ENCODE measurements at regions not wholly inside any gene's neighbourhood (a gene's known extent, or its start where the extent isn't known, plus 50 kb on each side); places are given as distances from the start of the nearest gene placed in this dataset.
"Not testable (repeated sequence)": the region's sequence is repeated elsewhere in the genome, so short reads cannot be mapped to it uniquely, and the experiment has no call there.

- DNase-seq (ENCODE audit: low read depth) = no peak
These were observed 935.9 kb upstream of the EPHA5 start for GRCh38 chr4:66606215-66606614.

DNA sequence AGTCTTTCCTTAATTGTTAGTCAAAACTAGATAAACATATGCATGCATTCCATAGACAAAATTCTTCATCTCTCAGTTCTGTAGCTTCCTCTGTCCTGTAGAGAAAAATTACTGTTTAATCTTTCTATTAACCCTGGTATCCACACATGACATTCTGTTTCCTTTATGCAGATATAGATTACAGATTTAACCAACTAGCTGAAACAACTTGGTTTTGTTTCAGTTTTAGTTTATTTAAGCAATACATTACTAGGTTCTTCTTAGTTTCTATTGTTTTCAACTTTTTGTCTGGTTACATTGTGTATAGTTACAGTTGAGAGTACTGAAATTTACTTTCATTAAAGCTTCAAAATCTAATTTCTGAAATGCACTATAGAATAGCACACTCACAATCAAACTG lies 933.9 kb upstream of the EPHA5 start:
- no peak for DNase-seq (ENCODE audit: low read depth)

DNA sequence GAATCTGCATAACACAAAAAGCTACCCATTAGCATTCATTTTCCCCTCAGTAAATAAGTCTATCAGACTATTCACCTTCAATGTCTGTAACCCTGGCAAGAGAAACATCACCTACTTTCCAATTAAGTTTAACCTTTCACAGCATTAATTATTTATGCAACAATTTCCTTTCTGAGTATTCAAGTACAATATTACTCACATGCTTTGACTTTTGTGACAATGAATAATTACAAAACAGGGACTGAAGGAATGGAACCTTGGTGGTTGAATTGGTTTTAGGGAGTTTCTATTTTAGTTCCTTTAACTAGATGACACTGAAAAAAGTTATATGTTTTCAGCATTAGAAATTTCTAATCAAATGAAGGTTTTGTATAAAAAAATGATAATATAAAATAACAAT lies 932.3 kb upstream of the EPHA5 start:
- DNase-seq (ENCODE audit: low read depth) = no peak

DNA sequence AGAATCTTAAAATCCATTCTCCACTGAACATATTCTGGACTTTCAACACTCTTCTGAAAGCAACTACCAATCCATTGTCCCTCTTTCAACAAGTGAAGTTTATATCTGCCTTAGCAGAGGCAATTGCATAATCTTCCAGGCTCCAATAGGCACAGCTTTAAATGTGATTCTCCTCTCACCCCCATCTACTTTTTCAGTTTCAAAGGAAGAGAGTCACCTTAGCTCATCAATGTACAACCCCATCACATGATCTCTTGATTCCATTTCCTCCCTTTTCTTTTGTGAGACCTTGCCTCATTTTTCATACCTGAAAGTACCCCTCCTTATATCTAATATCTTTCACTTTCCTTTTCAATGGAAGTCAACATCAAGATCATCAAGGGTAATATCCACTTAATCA lies 921.7 kb upstream of the EPHA5 start:
- DNase-seq (ENCODE audit: low read depth) = no peak

GRCh38 chr4:66590488-66591215 lies 920.4 kb upstream of the EPHA5 start:
- DNase-seq (ENCODE audit: low read depth) = no peak

DNA sequence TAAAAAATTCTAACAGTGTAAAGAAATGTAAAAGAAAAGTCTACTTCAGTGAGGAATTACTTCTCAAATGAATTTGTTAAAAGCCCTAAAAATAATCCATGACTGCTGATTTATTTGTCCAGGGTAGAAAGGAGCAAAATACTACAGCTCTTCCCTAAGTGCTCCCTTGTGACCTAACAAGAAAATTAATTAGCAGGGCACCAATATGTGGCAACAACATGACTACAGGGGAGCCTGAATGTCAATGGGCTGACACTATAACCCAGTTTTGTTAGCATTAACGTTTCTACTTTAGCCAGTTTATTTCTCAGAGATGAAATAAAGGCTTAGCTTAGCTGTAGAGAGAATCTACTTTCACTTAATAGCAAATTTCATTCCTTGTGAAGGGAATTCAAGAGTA lies 918.9 kb upstream of the EPHA5 start:
- DNase-seq (ENCODE audit: low read depth) = no peak

GRCh38 chr4:66585767-66586166 lies 915.5 kb upstream of the EPHA5 start:
- no peak for DNase-seq (ENCODE audit: low read depth)

DNA sequence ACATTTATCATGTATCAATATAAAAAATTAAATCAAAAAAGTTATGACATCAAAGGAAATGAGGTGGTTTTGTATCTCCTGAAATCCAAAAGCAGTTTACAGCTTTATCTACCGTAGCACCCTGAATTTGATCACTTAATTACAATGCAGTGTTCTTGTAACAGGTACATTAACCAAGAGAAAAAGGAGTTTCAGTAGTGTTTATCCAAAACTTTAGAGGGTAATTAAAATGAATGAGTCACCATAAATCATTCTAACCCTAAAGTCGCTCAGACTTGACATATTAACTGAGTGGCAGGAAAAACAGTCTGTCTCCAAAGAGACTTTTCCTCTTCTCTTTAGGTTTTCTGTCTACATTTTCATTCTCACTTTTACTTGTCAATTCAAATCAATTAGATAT lies 907.6 kb upstream of the EPHA5 start:
- no peak for DNase-seq (ENCODE audit: low read depth)

GRCh38 chr4:66575008-66575696 lies 904.9 kb upstream of the EPHA5 start:
- peak; percentile 97 for DNase-seq (ENCODE audit: low read depth)

DNA sequence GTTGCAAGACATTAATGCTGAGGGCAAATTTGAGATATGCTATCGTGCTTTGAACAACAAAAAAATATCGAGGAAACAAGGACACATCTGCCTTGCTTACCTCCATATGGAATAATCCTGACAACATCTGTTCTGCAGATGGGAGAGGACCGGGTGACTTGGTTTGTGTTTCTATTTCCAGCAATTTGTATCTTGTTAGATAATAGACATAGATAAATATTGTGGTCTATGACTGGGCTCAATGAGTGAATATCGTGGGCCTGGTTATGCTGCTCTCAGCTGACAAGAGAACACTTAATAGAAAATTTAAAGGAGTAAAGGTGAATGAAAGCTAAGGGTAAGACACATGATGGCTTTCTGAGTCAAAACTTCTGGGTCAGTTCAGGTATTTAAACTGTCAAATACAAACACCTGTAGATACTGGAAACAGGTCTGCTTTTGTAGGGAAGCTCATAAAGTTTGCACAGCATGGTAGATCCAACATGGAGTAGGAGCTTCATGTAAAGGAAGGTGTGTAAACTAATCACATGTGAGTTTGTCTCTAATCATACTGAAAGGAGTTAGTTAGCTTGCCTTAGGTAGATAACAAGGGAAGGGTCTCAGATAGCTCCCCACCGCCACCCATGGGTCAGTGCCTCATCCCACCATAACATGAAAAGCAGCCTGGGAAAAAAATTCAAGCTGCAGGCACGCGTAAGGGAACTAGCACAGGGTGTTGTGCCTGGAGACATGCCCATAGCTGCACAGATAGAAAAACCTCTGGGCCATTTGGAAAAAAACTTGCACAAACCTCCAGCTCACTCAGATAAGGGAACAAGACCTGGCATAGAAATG lies 904.1 kb upstream of the EPHA5 start:
- peak; percentile 96 for DNase-seq (ENCODE audit: low read depth)

GRCh38 chr4:66572949-66573348 lies 902.7 kb upstream of the EPHA5 start:
- DNase-seq (ENCODE audit: low read depth) = peak; percentile 91

GRCh38 chr4:66571145-66571695 lies 900.9 kb upstream of the EPHA5 start:
- no peak for DNase-seq (ENCODE audit: low read depth)

GRCh38 chr4:66569228-66569627 lies 898.9 kb upstream of the EPHA5 start:
- no peak for DNase-seq (ENCODE audit: low read depth)

- no peak for DNase-seq (ENCODE audit: low read depth)
These were observed 898.1 kb upstream of the EPHA5 start for GRCh38 chr4:66568431-66568830.

DNA sequence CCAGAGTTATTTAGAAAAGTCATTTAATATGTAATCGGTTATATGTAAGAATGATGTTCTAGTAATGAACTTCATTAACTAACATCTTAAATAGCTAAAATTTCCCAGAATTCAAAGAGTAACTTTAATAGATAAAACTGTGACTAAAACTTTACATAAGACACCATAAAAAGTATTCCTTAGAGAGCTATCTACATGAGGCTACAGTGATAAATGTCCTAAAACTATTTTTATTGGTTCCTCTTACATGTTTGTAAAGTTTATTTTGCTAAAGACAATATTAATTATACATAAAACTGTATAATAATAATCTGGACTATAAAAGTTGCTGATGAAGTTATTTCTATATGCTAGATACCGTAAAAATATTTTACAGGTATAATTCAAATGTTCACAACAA lies 897.7 kb upstream of the EPHA5 start:
- no peak for DNase-seq (ENCODE audit: low read depth)

- DNase-seq (ENCODE audit: low read depth) = no peak
These were observed 897.3 kb upstream of the EPHA5 start for GRCh38 chr4:66567551-66567950.

GRCh38 chr4:66565801-66566200 lies 895.5 kb upstream of the EPHA5 start:
- DNase-seq (ENCODE audit: low read depth) = no peak

- DNase-seq (ENCODE audit: low read depth) = peak; percentile 96
These were observed 894.8 kb upstream of the EPHA5 start for GRCh38 chr4:66564901-66565651.

DNA sequence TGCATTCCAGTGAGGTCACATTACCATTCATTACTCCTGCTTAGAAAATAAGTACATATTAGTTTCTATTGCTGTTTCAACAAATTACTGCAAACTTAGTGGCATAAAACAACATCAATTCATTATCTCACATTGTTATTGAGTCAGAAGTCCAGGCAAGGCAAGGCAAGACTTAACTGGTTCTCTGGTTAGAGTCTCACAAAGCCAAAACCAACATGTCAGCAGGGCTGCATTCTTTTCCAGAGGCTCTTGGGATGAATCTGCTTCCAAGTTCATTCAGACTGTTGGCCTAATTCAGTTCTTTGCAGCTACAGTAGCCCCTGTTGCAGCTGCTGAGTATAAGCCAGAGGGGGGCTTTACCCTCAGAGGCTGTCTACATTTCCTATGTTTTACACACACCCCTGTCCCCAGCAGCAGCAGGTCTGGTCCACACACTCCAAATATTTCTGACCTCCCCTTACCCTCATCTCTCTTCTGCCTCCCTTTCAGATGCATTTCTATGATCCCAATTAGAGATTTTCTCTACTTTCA lies 892.1 kb upstream of the EPHA5 start:
- DNase-seq (ENCODE audit: low read depth) = no peak

DNA sequence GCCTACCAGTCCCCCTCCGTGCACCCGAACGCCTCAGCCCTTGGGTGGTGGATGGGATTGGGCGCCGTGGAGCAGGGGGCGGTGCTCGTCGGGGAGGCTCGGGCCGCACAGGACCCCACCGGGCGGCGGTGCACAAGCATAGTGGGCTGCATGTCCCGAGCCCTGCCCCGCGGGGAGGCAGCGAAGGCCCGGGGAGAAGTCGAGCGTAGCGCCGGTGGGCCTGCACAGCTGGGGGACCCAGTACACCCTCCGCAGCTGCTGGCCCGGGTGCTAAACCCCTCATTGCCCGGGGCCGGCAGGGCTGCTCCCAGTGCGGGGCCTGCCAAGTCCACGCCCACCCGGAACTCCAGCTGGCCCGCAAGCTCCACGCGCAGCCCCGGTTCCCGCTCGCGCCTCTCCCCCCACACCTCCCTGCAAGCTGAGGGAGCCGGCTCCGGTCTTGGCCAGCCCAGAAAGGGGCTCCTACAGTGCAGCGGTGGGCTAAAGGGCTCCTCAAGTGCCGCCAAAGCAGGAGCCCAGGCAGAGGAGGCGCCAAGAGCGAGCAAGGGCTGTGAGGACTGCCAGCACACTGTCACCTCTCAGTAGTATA lies 891.3 kb upstream of the EPHA5 start:
- DNase-seq (ENCODE audit: low read depth) = not testable (repeated sequence)

DNA sequence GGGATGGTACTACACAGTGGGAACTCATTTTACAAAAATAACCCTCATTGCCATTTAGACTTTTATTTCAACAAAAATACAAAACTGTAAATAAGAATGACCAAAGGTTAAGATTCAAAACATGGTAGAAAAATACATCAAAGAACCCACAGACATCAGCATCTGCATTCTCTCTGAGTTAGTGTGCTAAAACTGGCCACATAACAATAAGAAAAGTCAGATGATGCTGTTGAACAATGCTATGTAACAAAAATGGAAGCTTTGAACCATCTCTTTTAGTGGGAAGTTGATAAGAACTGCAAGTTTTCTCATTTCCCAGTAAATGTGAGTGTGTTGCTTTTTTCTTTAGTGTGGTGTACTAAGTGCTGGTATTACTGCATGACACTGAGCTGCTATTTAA lies 888.4 kb upstream of the EPHA5 start:
- peak; percentile 53 for DNase-seq (ENCODE audit: low read depth)
